Chondrocyte (in vitro differentiated cells): ENCODE measurements at regions not wholly inside any gene's neighbourhood (a gene's known extent, or its start where the extent isn't known, plus 50 kb on each side); places are given as distances from the start of the nearest gene placed in this dataset.
"Not testable (repeated sequence)": the region's sequence is repeated elsewhere in the genome, so short reads cannot be mapped to it uniquely, and the experiment has no call there.

Source experiments
- DNase-seq: peaks from one replicate; pipeline ENCODE4 v3.0.0; 2021; ENCODE audit warnings: mixed read lengths, low spot score
- H3K27ac Mint-ChIP-seq: one replicate; pipeline ENCODE4 v1.8.0; 2021; ENCODE audit warnings: mild to moderate bottlenecking, moderate library complexity, mixed read lengths; ENCODE audit not compliant: unreplicated experiment
- H3K27me3 Mint-ChIP-seq: 2 replicates; pipeline ENCODE4 v1.8.0; 2021; ENCODE audit warnings: low read depth, mixed read lengths
- H3K36me3 Mint-ChIP-seq: 2 replicates; pipeline ENCODE4 v1.8.0; 2021; ENCODE audit warnings: low read depth, mixed read lengths
- H3K4me1 Mint-ChIP-seq: 2 replicates; pipeline ENCODE4 v1.8.0; 2021; ENCODE audit warnings: low read depth, mild to moderate bottlenecking, mixed read lengths
- H3K4me3 Mint-ChIP-seq: one replicate; pipeline ENCODE4 v1.8.0; 2021; ENCODE audit warnings: mild to moderate bottlenecking, moderate library complexity, mixed read lengths; ENCODE audit not compliant: unreplicated experiment
- H3K9me3 Mint-ChIP-seq: 2 replicates; pipeline ENCODE4 v1.8.0; 2021; ENCODE audit warnings: low read depth, mixed read lengths
- CTCF ChIP-seq: fragments of 200-600 bp; sonication (generic); IDR thresholded peaks from 2 replicates; pipeline ENCODE4 v1.5.0; 2021; ENCODE audit warnings: antibody characterized with exemption, mild to moderate bottlenecking, moderate library complexity

- Mint-ChIP-seq H3K36me3 (no peaks in the 10 kb centered on the region), H3K27ac (no peak overlapping the region), H3K4me3 (no peak overlapping the region), H3K9me3 (no peaks in the 10 kb centered on the region), H3K27me3 (no peaks in the 10 kb centered on the region), H3K4me1 (no peaks in the 10 kb centered on the region)
- TF ChIP-seq CTCF, result no peak
- peak; percentile 44 for DNase-seq
Measured at GRCh38 chr2:128613351-128613750, 294.7 kb upstream of the HS6ST1 start.

GRCh38 chr2:128613876-128614275, 295.2 kb upstream of the HS6ST1 start:
- Mint-ChIP-seq H3K36me3 (no peaks in the 10 kb centered on the region), H3K9me3 (no peaks in the 10 kb centered on the region), H3K4me1 (no peaks in the 10 kb centered on the region), H3K27me3 (no peaks in the 10 kb centered on the region), H3K27ac (no peak overlapping the region), H3K4me3 (no peak overlapping the region)
- no peak for TF ChIP-seq CTCF
- DNase-seq, result peak; percentile 41

GRCh38 chr2:128614907-128615306, 296.2 kb upstream of the HS6ST1 start:
- not testable (repeated sequence) for H3K4me3 Mint-ChIP-seq, H3K36me3 Mint-ChIP-seq, H3K4me1 Mint-ChIP-seq, H3K27me3 Mint-ChIP-seq, DNase-seq, H3K9me3 Mint-ChIP-seq, H3K27ac Mint-ChIP-seq

GRCh38 chr2:128615571-128615970, 296.9 kb upstream of the HS6ST1 start:
- Mint-ChIP-seq H3K36me3 (no peaks in the 10 kb centered on the region), H3K4me3 (no peak overlapping the region), H3K9me3 (no peaks in the 10 kb centered on the region), H3K4me1 (no peaks in the 10 kb centered on the region), H3K27ac (no peak overlapping the region), H3K27me3 (no peaks in the 10 kb centered on the region)
- no peak for TF ChIP-seq CTCF
- peak; percentile 42 for DNase-seq

- H3K36me3 Mint-ChIP-seq, result no peaks in the 10 kb centered on the region
- H3K4me1 Mint-ChIP-seq, result no peaks in the 10 kb centered on the region
- no peak for TF ChIP-seq CTCF
- no peak overlapping the region for H3K4me3 Mint-ChIP-seq
- peak; percentile 61 for DNase-seq
- no peaks in the 10 kb centered on the region for H3K9me3 Mint-ChIP-seq
- H3K27ac Mint-ChIP-seq, result no peak overlapping the region
- no peaks in the 10 kb centered on the region for H3K27me3 Mint-ChIP-seq
Measured at GRCh38 chr2:128617029-128617590, 298.4 kb upstream of the HS6ST1 start.

- H3K9me3 Mint-ChIP-seq, result no peaks in the 10 kb centered on the region
- no peaks in the 10 kb centered on the region for H3K27me3 Mint-ChIP-seq
- H3K27ac Mint-ChIP-seq, result no peak overlapping the region
- peaks cover 2% of the 10 kb centered on the region for H3K4me1 Mint-ChIP-seq
- H3K4me3 Mint-ChIP-seq, result no peak overlapping the region
- no peak for TF ChIP-seq CTCF
- DNase-seq, result peak; percentile 62
- H3K36me3 Mint-ChIP-seq, result no peaks in the 10 kb centered on the region
Measured at GRCh38 chr2:128617661-128618060, 299.0 kb upstream of the HS6ST1 start.
